ENCODE measurements at regions not wholly inside any gene's neighbourhood (a gene's known extent, or its start where the extent isn't known, plus 50 kb on each side); places are given as distances from the start of the nearest gene placed in this dataset.

GRCh38 chr12:63208956-63209355 lies 58.0 kb upstream of the AVPR1A start:
- TF ChIP-seq, protein P1, sequence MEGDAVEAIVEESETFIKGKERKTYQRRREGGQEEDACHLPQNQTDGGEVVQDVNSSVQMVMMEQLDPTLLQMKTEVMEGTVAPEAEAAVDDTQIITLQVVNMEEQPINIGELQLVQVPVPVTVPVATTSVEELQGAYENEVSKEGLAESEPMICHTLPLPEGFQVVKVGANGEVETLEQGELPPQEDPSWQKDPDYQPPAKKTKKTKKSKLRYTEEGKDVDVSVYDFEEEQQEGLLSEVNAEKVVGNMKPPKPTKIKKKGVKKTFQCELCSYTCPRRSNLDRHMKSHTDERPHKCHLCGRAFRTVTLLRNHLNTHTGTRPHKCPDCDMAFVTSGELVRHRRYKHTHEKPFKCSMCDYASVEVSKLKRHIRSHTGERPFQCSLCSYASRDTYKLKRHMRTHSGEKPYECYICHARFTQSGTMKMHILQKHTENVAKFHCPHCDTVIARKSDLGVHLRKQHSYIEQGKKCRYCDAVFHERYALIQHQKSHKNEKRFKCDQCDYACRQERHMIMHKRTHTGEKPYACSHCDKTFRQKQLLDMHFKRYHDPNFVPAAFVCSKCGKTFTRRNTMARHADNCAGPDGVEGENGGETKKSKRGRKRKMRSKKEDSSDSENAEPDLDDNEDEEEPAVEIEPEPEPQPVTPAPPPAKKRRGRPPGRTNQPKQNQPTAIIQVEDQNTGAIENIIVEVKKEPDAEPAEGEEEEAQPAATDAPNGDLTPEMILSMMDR (IDR thresholded peaks at IDR 0.05) = no peak
- no peak for TF ChIP-seq POLR2A (IDR thresholded peaks at IDR 0.05)
